Panc1 (cell line): ENCODE measurements at regions not wholly inside any gene's neighbourhood (a gene's known extent, or its start where the extent isn't known, plus 50 kb on each side); places are given as distances from the start of the nearest gene placed in this dataset.

ENCODE experiments used
- ATAC-seq: fragments of 200-7000 bp; cut with Tn5 transposase; 2 replicates; pipeline ENCODE4 v1.9.1; 2020; ENCODE audit warnings: mild to moderate bottlenecking, moderate library complexity
- BruUV-seq: library from RNA; stranded (reverse); fragments of 400-500 nt; replicated peaks from 2 replicates; lab custom pipeline; 2021; lab: Mats Ljungman, UMichigan
- CTCF ChIA-PET: fragments of 300-600 bp; sonication (Branson Sonifier 250); formaldehyde crosslinking; loops from one replicate; lab custom pipeline; 2022; ENCODE audit warnings: antibody characterized with exemption; lab: Charles Lee
- POLR2A ChIA-PET: fragments of 300-600 bp; sonication (Branson Sonifier 250); formaldehyde crosslinking; loops from one replicate; lab custom pipeline; 2022; ENCODE audit warnings: antibody characterized with exemption; lab: Charles Lee
- DNase-seq: peaks from one replicate; pipeline ENCODE4 v3.0.0-alpha.2; 2010; ENCODE audit warnings: low read depth, low spot score
- H3K27ac ChIP-seq: 2 replicates; pipeline ENCODE4 v1.5.1; 2011; ENCODE audit warnings: mild to moderate bottlenecking, low read length, inconsistent platforms
- H3K27me3 ChIP-seq: fragments of 200-500 bp; sonication (Bioruptor generic); 2 replicates; pipeline ENCODE4 v1.6.0; 2014; ENCODE audit warnings: low read length, inconsistent platforms; ENCODE audit not compliant: control insufficient read depth, insufficient read depth
- H3K36me3 ChIP-seq: fragments of 200-500 bp; sonication (Bioruptor generic); 2 replicates; pipeline ENCODE4 v1.5.1; 2014; ENCODE audit warnings: inconsistent platforms, mild to moderate bottlenecking, low read length, moderate library complexity; ENCODE audit not compliant: control insufficient read depth, insufficient read depth
- H3K4me1 ChIP-seq: 2 replicates; pipeline ENCODE4 v1.5.1; 2011; ENCODE audit warnings: inconsistent platforms, mild to moderate bottlenecking, low read length, moderate library complexity; ENCODE audit not compliant: control insufficient read depth, insufficient read depth
- H3K4me3 ChIP-seq, 2 experiments: 2 replicates each; pipeline ENCODE4 v1.5.1; 2011 to 2012; ENCODE audit warnings: low read depth in 2 of 2, low read length in 2 of 2, mild to moderate bottlenecking in 2 of 2, inconsistent platforms in 1 of 2, moderate library complexity in 1 of 2
- H3K9me3 ChIP-seq: fragments of 200-500 bp; sonication (Bioruptor generic); 2 replicates; pipeline ENCODE4 v1.5.1; 2014; ENCODE audit warnings: low read depth, mild to moderate bottlenecking, inconsistent platforms, low read length, moderate library complexity; ENCODE audit not compliant: control insufficient read depth, insufficient read depth
- CTCF ChIP-seq: fragments of 450-650 bp; IDR thresholded peaks from 2 replicates; pipeline ENCODE4 v1.5.1; 2017; ENCODE audit warnings: mild to moderate bottlenecking
- POLR2AphosphoS5 ChIP-seq: IDR thresholded peaks from 2 replicates; pipeline ENCODE4 v1.6.1; 2012; ENCODE audit warnings: mild to moderate bottlenecking, low read depth, low read length, moderate library complexity
- REST ChIP-seq, 2 experiments: IDR thresholded peaks; 2 replicates each; pipeline ENCODE4 v1.6.1; 2011 to 2012; ENCODE audit warnings: low read depth in 2 of 2, control low read depth in 1 of 2, low read length in 1 of 2, mild to moderate bottlenecking in 1 of 2, moderate library complexity in 1 of 2; ENCODE audit not compliant: insufficient read depth in 1 of 2
- SIN3A ChIP-seq: IDR thresholded peaks from 2 replicates; pipeline ENCODE4 v1.6.1; 2012; ENCODE audit warnings: low read depth, mild to moderate bottlenecking, low read length, moderate library complexity, borderline replicate concordance; ENCODE audit not compliant: insufficient read depth
- TCF7L2 ChIP-seq: IDR thresholded peaks from 2 replicates; pipeline ENCODE4 v1.6.1; 2011; ENCODE audit warnings: mild to moderate bottlenecking, low read depth, low read length, inconsistent platforms
- in situ Hi-C: cut with HindIII; loops from 2 replicates; pipeline ENCODE4 v1.10.0; 2016; ENCODE audit warnings: low sequenced_read_pairs, low pct_unique_long_range_greater_than_20kb
- intact Hi-C: fragments of 100-400 bp; cut with micrococcal nuclease; formaldehyde crosslinking; loops from one replicate; pipeline ENCODE4 v1.10.0; 2022; ENCODE audit not compliant: unreplicated experiment

DNA sequence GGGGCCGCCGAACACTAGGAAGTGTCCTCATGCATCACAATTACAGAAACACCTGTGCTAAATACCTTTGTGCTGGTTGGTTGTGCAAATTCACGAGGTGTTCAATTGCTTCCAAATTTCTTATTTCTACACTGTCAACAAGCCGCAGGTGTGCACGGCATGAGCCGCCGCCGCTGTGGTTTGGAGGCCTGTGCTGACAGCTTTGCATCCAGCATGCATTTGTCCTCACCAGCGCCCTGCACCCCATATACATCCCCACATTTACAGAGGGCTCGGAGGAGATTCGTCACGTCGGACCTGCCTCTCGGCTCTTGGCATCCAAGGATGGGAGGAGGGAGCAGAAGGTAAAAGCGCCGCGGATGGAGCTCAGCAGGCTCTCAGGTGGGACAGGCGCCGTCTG lies 305.3 kb upstream of the MKI67 start:
- ATAC-seq (no peak), DNase-seq (no peak)
- Histone ChIP-seq H3K9me3 (no peaks in the 10 kb centered on the region), H3K36me3 (no peaks in the 10 kb centered on the region), H3K27ac (no peak overlapping the region), H3K4me1 (no peaks in the 10 kb centered on the region), H3K4me3 (no peak overlapping the region), H3K27me3 (peaks cover 12% of the 10 kb centered on the region)
- intact Hi-C loops (no loop called here), in situ Hi-C loops (no loop called here)
- ChIA-PET CTCF (no interaction called here), POLR2A (no interaction called here)
- TF ChIP-seq TCF7L2 (no peak), SIN3A (no peak), POLR2AphosphoS5 (no peak), REST (IDR thresholded peaks at IDR 0.05; ENCODE audit: insufficient read depth in 1 of 2, low read depth in 2 of 2, low read length in 1 of 2) (no peak), CTCF (no peak)
- BruUV-seq = no TSS peak

- intact Hi-C loops = no loop called here
- H3K27me3 ChIP-seq = peaks cover 12% of the 10 kb centered on the region
- CTCF ChIA-PET = no interaction called here
Observed at GRCh38 chr10:128432011-128432410, 305.8 kb upstream of the MKI67 start.

More at GRCh38 chr10:128432011-128432410, 305.8 kb upstream of the MKI67 start:
- Histone ChIP-seq H3K36me3 (no peaks in the 10 kb centered on the region), H3K4me3 (no peak overlapping the region), H3K27ac (no peak overlapping the region), H3K9me3 (no peaks in the 10 kb centered on the region), H3K4me1 (no peaks in the 10 kb centered on the region)
- ATAC-seq (no peak; the same call in 1 of the 2 replicates), DNase-seq (no peak)
- in situ Hi-C loops = no loop called here
- POLR2A ChIA-PET = no interaction called here
- TF ChIP-seq REST (IDR thresholded peaks at IDR 0.05; ENCODE audit: insufficient read depth in 1 of 2, low read depth in 2 of 2, low read length in 1 of 2) (no peak), SIN3A (no peak), CTCF (no peak), POLR2AphosphoS5 (no peak), TCF7L2 (no peak)
- no TSS peak for BruUV-seq
